IPS DF 6.9 (cell line): ENCODE measurements at regions not wholly inside any gene's neighbourhood (a gene's known extent, or its start where the extent isn't known, plus 50 kb on each side); places are given as distances from the start of the nearest gene placed in this dataset.

Experiments
- DNase-seq: peaks from one replicate; pipeline ENCODE4 v3.0.0-alpha.2; 2013; ENCODE audit warnings: low read depth, low spot score
- H3K27ac ChIP-seq: one replicate; pipeline ENCODE4 v1.5.1; 2013; ENCODE audit warnings: low read length, control low read depth
- H3K27me3 ChIP-seq: 2 replicates; pipeline ENCODE4 v1.6.1; 2013; ENCODE audit warnings: mild to moderate bottlenecking, low read length; ENCODE audit not compliant: control insufficient read depth, insufficient read depth
- H3K36me3 ChIP-seq: 2 replicates; pipeline ENCODE4 v1.6.1; 2013; ENCODE audit warnings: low read length; ENCODE audit not compliant: control insufficient read depth, insufficient read depth
- H3K4me1 ChIP-seq: 2 replicates; pipeline ENCODE4 v1.6.1; 2013; ENCODE audit warnings: low read length; ENCODE audit not compliant: control insufficient read depth, insufficient read depth
- H3K4me3 ChIP-seq: 2 replicates; pipeline ENCODE4 v1.5.1; 2013; ENCODE audit warnings: mild to moderate bottlenecking, low read length
- H3K9me3 ChIP-seq: 2 replicates; pipeline ENCODE4 v1.6.1; 2013; ENCODE audit warnings: low read length, inconsistent platforms; ENCODE audit not compliant: control insufficient read depth, insufficient read depth
- WGBS: extraction: QIAGEN DNeasy Blood & Tissue Kit; methylation state at CpG from one replicate; pipeline ENCODE4 v1.1.7; 2013; ENCODE audit warnings: mixed read lengths, missing lambda C conversion rate; ENCODE audit not compliant: insufficient read length, insufficient coverage; 5-methylcytosine and 5-hydroxymethylcytosine counted together

DNA sequence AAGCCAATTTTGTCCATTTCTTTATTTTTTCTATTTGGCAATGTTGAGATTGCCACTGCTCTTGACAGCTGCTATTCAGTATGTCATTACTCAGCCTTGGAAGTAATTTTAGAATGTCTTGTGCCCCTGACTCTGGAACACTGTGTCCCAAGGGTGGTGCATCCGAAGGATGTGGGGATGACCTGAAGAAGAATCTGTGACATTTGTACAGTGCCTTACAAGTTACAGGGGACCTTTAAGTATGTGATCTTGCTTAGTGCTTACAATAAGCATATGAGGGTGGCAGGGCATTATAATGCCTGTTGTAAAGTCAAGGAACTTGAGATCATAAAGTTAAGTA lies 239.5 kb downstream of the REEP3 start:
- Histone ChIP-seq H3K9me3 (no peaks in the 10 kb centered on the region), H3K4me1 (no peaks in the 10 kb centered on the region), H3K4me3 (no peak overlapping the region), H3K27ac (no peak overlapping the region), H3K36me3 (no peaks in the 10 kb centered on the region), H3K27me3 (no peaks in the 10 kb centered on the region; the same call in 1 of the 2 replicates)
- WGBS, result no CpG with 5 or more reads among the region's 1 CpG
- no peak for DNase-seq

- no CpG with 5 or more reads among the region's 2 CpGs for WGBS
Measured at GRCh38 chr10:63761243-63761642, 240.0 kb downstream of the REEP3 start.

GRCh38 chr10:63763744-63764143 lies 242.5 kb downstream of the REEP3 start:
- no peaks in the 10 kb centered on the region for H3K36me3 ChIP-seq
- H3K4me3 ChIP-seq, result no peak overlapping the region
- no peaks in the 10 kb centered on the region for H3K9me3 ChIP-seq
- H3K27me3 ChIP-seq, result peaks cover 1% of the 10 kb centered on the region; the same call in 1 of the 2 replicates
- DNase-seq, result no peak
- WGBS, result no CpG with 5 or more reads among the region's 2 CpGs
- H3K4me1 ChIP-seq, result peaks cover 2% of the 10 kb centered on the region; the same call in 1 of the 2 replicates
- H3K27ac ChIP-seq, result no peak overlapping the region

More at GRCh38 chr10:63761243-63761642, 240.0 kb downstream of the REEP3 start:
- H3K27ac ChIP-seq, result no peak overlapping the region
- H3K4me3 ChIP-seq, result no peak overlapping the region
- no peaks in the 10 kb centered on the region for H3K36me3 ChIP-seq
- no peaks in the 10 kb centered on the region; the same call in 1 of the 2 replicates for H3K27me3 ChIP-seq
- no peak for DNase-seq
- no peaks in the 10 kb centered on the region for H3K9me3 ChIP-seq
- H3K4me1 ChIP-seq, result no peaks in the 10 kb centered on the region

GRCh38 chr10:63765126-63765525 lies 243.9 kb downstream of the REEP3 start:
- no CpG with 5 or more reads among the region's 1 CpG for WGBS
- no peak for DNase-seq
- H3K4me3 ChIP-seq, result no peak overlapping the region
- H3K9me3 ChIP-seq, result no peaks in the 10 kb centered on the region
- peaks cover 2% of the 10 kb centered on the region; the same call in 1 of the 2 replicates for H3K4me1 ChIP-seq
- H3K27ac ChIP-seq, result no peak overlapping the region
- no peaks in the 10 kb centered on the region for H3K36me3 ChIP-seq
- H3K27me3 ChIP-seq, result 0 out of 2 replicates have a peak, but pooled peaks cover 1% of the 10 kb centered on the region

DNA sequence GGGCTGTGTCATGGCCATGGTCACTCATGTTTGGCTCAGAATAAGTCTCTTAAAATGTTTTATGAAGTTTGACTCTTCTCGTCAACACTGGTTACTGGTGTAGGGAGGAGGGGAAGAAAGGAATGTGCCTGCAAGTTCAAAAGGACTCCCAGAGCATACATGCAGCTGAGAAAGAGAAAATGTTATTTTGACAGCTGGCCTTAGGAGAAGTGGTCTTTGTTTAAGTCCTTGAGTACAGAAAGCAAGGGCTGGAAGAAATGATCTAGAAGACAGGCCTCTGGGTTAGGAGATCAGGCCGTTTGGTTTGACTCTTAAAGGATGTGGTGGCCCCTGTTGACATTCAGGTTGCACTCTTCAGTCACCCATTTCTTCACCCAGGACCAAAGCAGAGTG lies 245.5 kb downstream of the REEP3 start:
- no peaks in the 10 kb centered on the region for H3K36me3 ChIP-seq
- no peak for DNase-seq
- no peak overlapping the region for H3K4me3 ChIP-seq

GRCh38 chr10:63767138-63767801 lies 246.1 kb downstream of the REEP3 start:
- no CpG with 5 or more reads among the region's 4 CpGs for WGBS
- 0 out of 2 replicates have a peak, but pooled peaks cover 1% of the 10 kb centered on the region for H3K27me3 ChIP-seq
- no peak for DNase-seq

More for the DNA sequence above, 245.5 kb downstream of the REEP3 start:
- Histone ChIP-seq H3K4me1 (peaks cover 2% of the 10 kb centered on the region; the same call in 1 of the 2 replicates), H3K27me3 (0 out of 2 replicates have a peak, but pooled peaks cover 1% of the 10 kb centered on the region), H3K9me3 (no peaks in the 10 kb centered on the region), H3K27ac (no peak overlapping the region)
- no CpG with 5 or more reads among the region's 2 CpGs for WGBS

GRCh38 chr10:63769367-63769766 lies 248.2 kb downstream of the REEP3 start:
- no peak for DNase-seq

More at GRCh38 chr10:63767138-63767801, 246.1 kb downstream of the REEP3 start:
- Histone ChIP-seq H3K4me1 (peaks cover 2% of the 10 kb centered on the region; the same call in 1 of the 2 replicates), H3K36me3 (no peaks in the 10 kb centered on the region), H3K4me3 (no peak overlapping the region), H3K27ac (no peak overlapping the region), H3K9me3 (no peaks in the 10 kb centered on the region)

DNA sequence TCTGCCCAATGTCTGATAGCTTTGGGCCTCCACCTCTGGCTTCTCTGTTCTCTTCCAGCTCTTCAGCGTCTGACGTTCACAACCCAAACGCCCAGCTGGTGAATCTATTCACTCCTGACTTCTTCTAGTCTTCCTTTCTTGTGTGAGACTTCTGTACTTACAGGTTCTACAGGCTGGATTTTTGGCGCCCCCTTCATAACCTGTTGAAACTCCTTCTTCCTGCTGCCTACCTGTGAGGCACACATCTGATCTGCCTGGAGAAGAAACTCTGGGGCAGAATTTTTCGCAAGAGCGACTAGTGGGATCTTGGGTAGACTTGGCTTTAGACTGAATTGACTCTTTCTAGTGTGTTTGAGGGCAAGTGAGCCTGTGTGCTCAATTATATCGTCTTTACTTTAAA lies 249.3 kb downstream of the REEP3 start:
- no peak for DNase-seq
- Histone ChIP-seq H3K36me3 (no peaks in the 10 kb centered on the region), H3K9me3 (no peaks in the 10 kb centered on the region), H3K4me3 (no peak overlapping the region), H3K27me3 (0 out of 2 replicates have a peak, but pooled peaks cover 1% of the 10 kb centered on the region), H3K4me1 (peaks cover 2% of the 10 kb centered on the region; the same call in 1 of the 2 replicates), H3K27ac (no peak overlapping the region)
- no CpG with 5 or more reads among the region's 7 CpGs for WGBS

More at GRCh38 chr10:63769367-63769766, 248.2 kb downstream of the REEP3 start:
- no peak overlapping the region for H3K27ac ChIP-seq
- H3K4me1 ChIP-seq, result peaks cover 2% of the 10 kb centered on the region; the same call in 1 of the 2 replicates
- no peak overlapping the region for H3K4me3 ChIP-seq
- 0 out of 2 replicates have a peak, but pooled peaks cover 1% of the 10 kb centered on the region for H3K27me3 ChIP-seq
- no peaks in the 10 kb centered on the region for H3K36me3 ChIP-seq
- no peaks in the 10 kb centered on the region for H3K9me3 ChIP-seq

DNA sequence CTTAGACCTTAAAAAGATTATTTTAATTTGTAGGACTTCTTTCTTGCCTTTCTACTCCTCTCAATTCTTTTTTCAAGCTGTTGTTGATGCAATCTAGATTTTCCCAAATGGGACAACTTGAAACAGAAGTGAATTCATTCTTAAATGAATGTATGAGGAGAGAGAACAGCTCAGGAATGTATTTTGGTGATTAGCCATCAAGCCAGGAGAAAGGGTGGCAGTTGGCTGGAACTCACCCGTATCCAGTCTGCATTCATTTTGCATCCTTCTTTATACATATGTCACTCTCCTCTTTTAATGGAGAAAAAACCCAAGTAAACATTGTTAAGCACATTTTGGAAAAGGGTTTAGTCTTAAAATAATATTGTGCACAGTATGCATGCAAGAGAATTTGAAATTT lies 251.3 kb downstream of the REEP3 start:
- H3K27ac ChIP-seq, result no peak overlapping the region
- WGBS, result no CpG with 5 or more reads among the region's 1 CpG
- no peak for DNase-seq

DNA sequence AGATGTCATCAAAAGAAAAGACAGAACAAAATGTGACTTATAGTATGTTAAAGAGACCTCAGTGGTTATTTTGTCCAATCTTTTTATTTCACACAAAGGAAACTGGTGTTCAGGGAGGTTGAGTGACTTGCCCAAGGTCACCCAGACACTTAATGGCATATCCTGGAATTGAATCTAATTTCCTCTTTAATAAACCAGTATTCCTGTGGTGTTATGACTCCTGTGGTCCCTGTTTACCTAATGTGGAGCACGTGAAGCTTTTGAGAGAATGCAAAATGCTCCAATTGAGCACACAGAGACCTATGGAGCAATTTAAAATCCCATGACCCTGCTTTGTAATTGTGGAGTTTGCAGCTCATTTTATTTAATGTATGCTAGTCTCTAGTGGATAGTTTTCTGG lies 251.9 kb downstream of the REEP3 start:
- WGBS, result no CpG with 5 or more reads among the region's 1 CpG
- H3K4me3 ChIP-seq, result no peak overlapping the region
- no peaks in the 10 kb centered on the region for H3K4me1 ChIP-seq
- H3K36me3 ChIP-seq, result no peaks in the 10 kb centered on the region
- no peaks in the 10 kb centered on the region for H3K9me3 ChIP-seq
- H3K27ac ChIP-seq, result no peak overlapping the region
- no peaks in the 10 kb centered on the region for H3K27me3 ChIP-seq
- no peak for DNase-seq

More for the DNA sequence above, 251.3 kb downstream of the REEP3 start:
- Histone ChIP-seq H3K4me1 (no peaks in the 10 kb centered on the region), H3K36me3 (no peaks in the 10 kb centered on the region), H3K4me3 (no peak overlapping the region), H3K27me3 (no peaks in the 10 kb centered on the region), H3K9me3 (no peaks in the 10 kb centered on the region)

DNA sequence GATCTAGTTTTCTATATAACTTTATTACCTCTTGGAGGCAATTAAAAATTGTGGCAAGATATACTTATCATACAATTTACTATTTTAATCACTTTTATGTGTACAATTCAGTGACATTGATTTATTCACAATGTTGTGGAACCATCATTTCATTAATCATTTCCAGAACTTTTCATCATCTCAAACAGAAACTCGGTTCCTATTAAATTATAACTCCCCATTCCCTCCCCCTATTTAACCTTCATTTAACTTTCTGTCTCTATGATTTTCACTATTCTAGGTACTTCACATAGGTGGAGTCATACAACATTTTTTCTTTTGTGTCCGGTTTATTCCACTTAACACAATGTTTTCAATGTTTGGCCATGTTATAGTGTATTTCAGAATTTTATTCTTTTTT lies 252.8 kb downstream of the REEP3 start:
- no peak for DNase-seq
- Histone ChIP-seq H3K9me3 (no peaks in the 10 kb centered on the region), H3K4me1 (no peaks in the 10 kb centered on the region), H3K27ac (no peak overlapping the region), H3K36me3 (no peaks in the 10 kb centered on the region), H3K27me3 (no peaks in the 10 kb centered on the region), H3K4me3 (no peak overlapping the region)
- 100% methylated on average over 1 of the region's 2 CpGs for WGBS
